H1 (cell line): ENCODE measurements at regions not wholly inside any gene's neighbourhood (a gene's known extent, or its start where the extent isn't known, plus 50 kb on each side); places are given as distances from the start of the nearest gene placed in this dataset.

Source experiments
- CTCF ChIA-PET: fragments of 300-600 bp; sonication (Branson Sonifier 250); formaldehyde crosslinking; loops from one replicate; lab custom pipeline; 2021; ENCODE audit not compliant: partially characterized antibody; lab: Charles Lee
- POLR2A ChIA-PET: fragments of 300-600 bp; sonication (Branson Sonifier 250); formaldehyde crosslinking; loops from one replicate; lab custom pipeline; 2021; ENCODE audit warnings: inconsistent platforms; ENCODE audit not compliant: partially characterized antibody; lab: Charles Lee
- DNase-seq, 2 experiments: peaks; one replicate each; pipeline versions ENCODE4 v3.0.0 to v3.0.0-alpha.2; 2010 to 2022; ENCODE audit warnings: low spot score in 2 of 2, low read depth in 1 of 2, mixed read lengths in 1 of 2
- FAIRE-seq: peaks from 2 replicates; lab custom pipeline; 2011; peaks lifted over from hg19 to GRCh38; lab: Jason Lieb, UNC
- H2AFZ ChIP-seq: 2 replicates; pipeline ENCODE4 v1.8.1; 2012; ENCODE audit warnings: low read length, inconsistent platforms
- H2AK5ac ChIP-seq: 2 replicates; pipeline ENCODE4 v1.6.1; 2013; ENCODE audit warnings: low read depth, low read length
- H2BK120ac ChIP-seq: replicated peaks from 2 replicates; pipeline ENCODE3; 2013; ENCODE audit warnings: low read depth, low read length, inconsistent platforms
- H2BK12ac ChIP-seq: 2 replicates; pipeline ENCODE4 v1.6.1; 2013; ENCODE audit warnings: low read depth, low read length
- H2BK15ac ChIP-seq: 2 replicates; pipeline ENCODE4 v1.6.1; 2013; ENCODE audit warnings: low read length
- H2BK20ac ChIP-seq: 2 replicates; pipeline ENCODE4 v1.6.1; 2013; ENCODE audit warnings: low read length
- H2BK5ac ChIP-seq: 2 replicates; pipeline ENCODE4 v1.6.1; 2013; ENCODE audit warnings: low read depth, low read length
- H3K14ac ChIP-seq: 2 replicates; pipeline ENCODE4 v1.6.1; 2013; ENCODE audit warnings: inconsistent platforms; ENCODE audit not compliant: insufficient read length
- H3K18ac ChIP-seq: 2 replicates; pipeline ENCODE4 v1.6.1; 2013; ENCODE audit warnings: low read length; ENCODE audit errors: extremely low read depth
- H3K23ac ChIP-seq: 2 replicates; pipeline ENCODE4 v1.6.1; 2013; ENCODE audit warnings: inconsistent platforms; ENCODE audit not compliant: insufficient read length
- H3K23me2 ChIP-seq: 2 replicates; pipeline ENCODE4 v1.6.1; 2013; ENCODE audit warnings: low read depth, low read length
- H3K27ac ChIP-seq: 2 replicates; pipeline ENCODE4 v1.6.1; 2011; ENCODE audit warnings: low read depth, low read length, inconsistent platforms
- H3K27me3 ChIP-seq, 4 experiments: replicated peaks in 1 of 4; 1 replicate in 1 of 4; 2 replicates in 3 of 4; pipeline versions ENCODE4 v1.6.1 to v1.8.1; 2011 to 2013; ENCODE audit warnings: low read length in 3 of 4, mild to moderate bottlenecking in 3 of 4, inconsistent platforms in 2 of 4, mixed read lengths in 2 of 4, moderate library complexity in 1 of 4; ENCODE audit not compliant: control insufficient read depth in 3 of 4, insufficient read depth in 3 of 4; ENCODE audit errors: extremely low read depth in 1 of 4
- H3K36me3 ChIP-seq, 4 experiments: 2 replicates each; pipeline versions ENCODE4 v1.6.1 to v1.8.1; 2011 to 2013; ENCODE audit warnings: mild to moderate bottlenecking in 4 of 4, low read length in 3 of 4, moderate library complexity in 2 of 4, control low read depth in 1 of 4, inconsistent platforms in 1 of 4; ENCODE audit not compliant: insufficient read depth in 4 of 4, control insufficient read depth in 2 of 4
- H3K4ac ChIP-seq: replicated peaks from 2 replicates; pipeline ENCODE3; 2013; ENCODE audit warnings: low read length, low read depth, mixed read lengths, inconsistent platforms; ENCODE audit not compliant: insufficient read length
- H3K4me1 ChIP-seq, 4 experiments: replicated peaks in 1 of 4; 1 replicate in 1 of 4; 2 replicates in 3 of 4; pipeline versions ENCODE4 v1.6.1 to v1.8.1; 2011 to 2013; ENCODE audit warnings: low read length in 3 of 4, inconsistent platforms in 2 of 4, mixed read lengths in 1 of 4; ENCODE audit not compliant: insufficient read depth in 4 of 4, control insufficient read depth in 3 of 4
- H3K4me2 ChIP-seq, 2 experiments: 2 replicates each; pipeline versions ENCODE4 v1.6.1 to v1.8.1; 2011 to 2013; ENCODE audit warnings: low read depth in 2 of 2, low read length in 2 of 2, control low read depth in 1 of 2, inconsistent platforms in 1 of 2, mild to moderate bottlenecking in 1 of 2; ENCODE audit not compliant: insufficient read depth in 1 of 2
- H3K4me3 ChIP-seq, 4 experiments: fragments of 200-600, 300-600 bp in 1 of 4; sonication (generic), shearing (Covaris generic), sonication (Bioruptor Twin) in 1 of 4; 2 replicates each; pipeline versions ENCODE4 v1.5.1 to v1.8.1; 2011 to 2016; ENCODE audit warnings: low read length in 4 of 4, low read depth in 3 of 4, control low read depth in 2 of 4, inconsistent platforms in 2 of 4, mild to moderate bottlenecking in 2 of 4, mixed read lengths in 1 of 4, moderate library complexity in 1 of 4; ENCODE audit not compliant: insufficient read depth in 2 of 4; ENCODE audit errors: extremely low read depth in 1 of 4
- H3K56ac ChIP-seq: replicated peaks from 2 replicates; pipeline ENCODE3; 2013; ENCODE audit warnings: low read depth, mild to moderate bottlenecking, mixed read lengths, low read length, inconsistent platforms; ENCODE audit not compliant: insufficient read length
- H3K79me1 ChIP-seq: 2 replicates; pipeline ENCODE4 v1.6.1; 2013; ENCODE audit warnings: low read depth, low read length, control low read depth
- H3K79me2 ChIP-seq, 2 experiments: 2 replicates each; pipeline versions ENCODE4 v1.6.1 to v1.8.1; 2012 to 2013; ENCODE audit warnings: low read length in 2 of 2, mild to moderate bottlenecking in 2 of 2, inconsistent platforms in 1 of 2; ENCODE audit not compliant: insufficient read depth in 2 of 2, control insufficient read depth in 1 of 2
- H3K9ac ChIP-seq, 4 experiments: replicated peaks in 1 of 4; 1 replicate in 1 of 4; 2 replicates in 3 of 4; pipeline versions ENCODE4 v1.6.1 to v1.8.1; 2011 to 2013; ENCODE audit warnings: low read depth in 3 of 4, low read length in 3 of 4, control low read depth in 2 of 4, mild to moderate bottlenecking in 2 of 4, moderate library complexity in 2 of 4, inconsistent platforms in 1 of 4; ENCODE audit errors: extremely low read depth in 1 of 4
- H3K9me3 ChIP-seq, 2 experiments: 2 replicates each; pipeline versions ENCODE4 v1.6.1 to v1.8.1; 2012 to 2013; ENCODE audit warnings: mild to moderate bottlenecking in 2 of 2, moderate library complexity in 2 of 2, control low read depth in 1 of 2, inconsistent platforms in 1 of 2, low read depth in 1 of 2, low read length in 1 of 2, mixed read lengths in 1 of 2; ENCODE audit not compliant: insufficient read depth in 2 of 2
- H4K20me1 ChIP-seq, 2 experiments: replicated peaks in 1 of 2; 2 replicates each; pipeline versions ENCODE3 to v1.8.1; 2011 to 2013; ENCODE audit warnings: inconsistent platforms in 2 of 2, low read length in 2 of 2, mild to moderate bottlenecking in 1 of 2; ENCODE audit not compliant: insufficient read depth in 2 of 2, control insufficient read depth in 1 of 2
- H4K5ac ChIP-seq: 2 replicates; pipeline ENCODE4 v1.6.1; 2013; ENCODE audit warnings: low read length, low read depth, mixed read lengths, inconsistent platforms; ENCODE audit not compliant: insufficient read length
- H4K8ac ChIP-seq: 2 replicates; pipeline ENCODE4 v1.8.0; 2013; ENCODE audit warnings: mild to moderate bottlenecking, moderate library complexity, low read length, inconsistent platforms; ENCODE audit not compliant: insufficient read depth; ENCODE audit errors: extremely low read depth
- H4K91ac ChIP-seq: replicated peaks from 2 replicates; pipeline ENCODE3; 2013; ENCODE audit warnings: low read length, mixed read lengths, inconsistent platforms; ENCODE audit not compliant: insufficient read length
- BACH1 ChIP-seq: IDR thresholded peaks from 2 replicates; pipeline ENCODE4 v1.6.1; 2012; ENCODE audit warnings: low read length, improper control_type of control experiment
- BCL11A ChIP-seq, 2 experiments: IDR thresholded peaks; one replicate each; pipeline ENCODE4 v1.6.1; 2011; ENCODE audit warnings: low read depth in 2 of 2, low read length in 2 of 2, mild to moderate bottlenecking in 2 of 2
- CEBPB ChIP-seq: IDR thresholded peaks from 2 replicates; pipeline ENCODE4 v1.6.1; 2012; ENCODE audit warnings: low read depth, low read length
- EGR1 ChIP-seq: IDR thresholded peaks from 2 replicates; pipeline ENCODE4 v1.6.1; 2011; ENCODE audit warnings: low read depth, low read length, borderline replicate concordance
- HDAC6 ChIP-seq: IDR thresholded peaks from one replicate; pipeline ENCODE4 v1.7.1; 2012; ENCODE audit warnings: low read depth, mild to moderate bottlenecking, inconsistent platforms, low read length, moderate library complexity
- KDM4A ChIP-seq: IDR thresholded peaks from one replicate; pipeline ENCODE4 v1.7.1; 2012; ENCODE audit warnings: low read depth, mild to moderate bottlenecking, moderate library complexity, low read length, inconsistent platforms; ENCODE audit not compliant: severe bottlenecking
- NANOG ChIP-seq: IDR thresholded peaks from 2 replicates; pipeline ENCODE4 v1.6.1; 2011; ENCODE audit warnings: low read length, low read depth, mild to moderate bottlenecking, inconsistent platforms; ENCODE audit not compliant: insufficient read depth, poor library complexity, severe bottlenecking
- RXRA ChIP-seq: IDR thresholded peaks from 2 replicates; pipeline ENCODE4 v1.6.1; 2011; ENCODE audit warnings: low read depth, mild to moderate bottlenecking, low read length, moderate library complexity; ENCODE audit not compliant: insufficient read depth
- SIX5 ChIP-seq: IDR thresholded peaks from 2 replicates; pipeline ENCODE4 v1.6.1; 2011; ENCODE audit warnings: mild to moderate bottlenecking, low read depth, low read length
- SP4 ChIP-seq: IDR thresholded peaks from 2 replicates; pipeline ENCODE4 v1.6.1; 2012; ENCODE audit warnings: low read length, inconsistent platforms
- YY1 ChIP-seq: IDR thresholded peaks from 2 replicates; pipeline ENCODE4 v1.6.1; 2011; ENCODE audit warnings: low read depth, mild to moderate bottlenecking, low read length
- WGBS, 2 experiments: shearing (Covaris generic) in 1 of 2; methylation state at CpG; one replicate each; pipeline versions ENCODE4 v1.1.6 to v1.1.7; 2013 to 2015; ENCODE audit warnings: low lambda C conversion rate in 2 of 2, mixed read lengths in 2 of 2, inconsistent platforms in 1 of 2, low coverage in 1 of 2, missing lambda C conversion rate in 1 of 2; ENCODE audit not compliant: insufficient replicate concordance in 2 of 2, insufficient coverage in 1 of 2, insufficient read length in 1 of 2; ENCODE audit errors: extremely low coverage in 1 of 2, missing lambda C conversion rate in 1 of 2; 5-methylcytosine and 5-hydroxymethylcytosine counted together

GRCh38 chr2:217521820-217522219, 481.0 kb downstream of the TNS1 start:
- Histone ChIP-seq H3K23ac (no peak overlapping the region), H3K9ac (no peak overlapping the region; a peak in 1 of 7 replicates), H3K79me2 (no peaks in the 10 kb centered on the region), H3K27me3 (no peaks in the 10 kb centered on the region), H3K36me3 (no peaks in the 10 kb centered on the region), H4K91ac (no peak overlapping the region), H3K14ac (no peak overlapping the region), H3K9me3 (no peaks in the 10 kb centered on the region), H2AFZ (no peak overlapping the region), H2BK12ac (no peak overlapping the region), H2BK5ac (no peak overlapping the region), H3K4me3 (no peak overlapping the region), H3K56ac (no peak overlapping the region), H2BK15ac (no peak overlapping the region), H3K4me2 (no peak overlapping the region), H3K18ac (no peak overlapping the region), H3K23me2 (no peaks in the 10 kb centered on the region), H4K5ac (no peak overlapping the region), H3K79me1 (no peaks in the 10 kb centered on the region), H4K20me1 (no peaks in the 10 kb centered on the region), H3K27ac (no peak overlapping the region), H2AK5ac (no peak overlapping the region), H2BK20ac (no peak overlapping the region), H4K8ac (no peak overlapping the region), H3K4me1 (no peaks in the 10 kb centered on the region), H3K4ac (no peak overlapping the region), H2BK120ac (no peak overlapping the region)
- DNase-seq (no peak), FAIRE-seq (no peak)
- whole genome bisulfite sequencing, 2 experiments: 78% methylated on average over 2 of the region's 2 CpGs; no CpG with 5 or more reads in 1 of the 2 experiments
- CTCF ChIA-PET: interaction anchor here (1.1 to 3.9 kb wide), 5 partner anchors 10 to 261 kb away, joined by 3 to 18 read pairs (median 3); no protein-coding TSS in a partner anchor
- POLR2A ChIA-PET: no interaction called here
- no peak for TF ChIP-seq BACH1
- no peak for TF ChIP-seq YY1
- no peak for TF ChIP-seq HDAC6
- no peak for TF ChIP-seq CEBPB
- no peak for TF ChIP-seq BCL11A (IDR thresholded peaks at IDR 0.05; ENCODE audit: low read depth in 2 of 2, low read length in 2 of 2)
- no peak for TF ChIP-seq KDM4A
- no peak for TF ChIP-seq SIX5
- TF ChIP-seq SP4: no peak
- TF ChIP-seq NANOG: no peak
- TF ChIP-seq EGR1: no peak
- no peak for TF ChIP-seq RXRA
